ENCODE measurements at regions not wholly inside any gene's neighbourhood (a gene's known extent, or its start where the extent isn't known, plus 50 kb on each side); places are given as distances from the start of the nearest gene placed in this dataset.

DNA sequence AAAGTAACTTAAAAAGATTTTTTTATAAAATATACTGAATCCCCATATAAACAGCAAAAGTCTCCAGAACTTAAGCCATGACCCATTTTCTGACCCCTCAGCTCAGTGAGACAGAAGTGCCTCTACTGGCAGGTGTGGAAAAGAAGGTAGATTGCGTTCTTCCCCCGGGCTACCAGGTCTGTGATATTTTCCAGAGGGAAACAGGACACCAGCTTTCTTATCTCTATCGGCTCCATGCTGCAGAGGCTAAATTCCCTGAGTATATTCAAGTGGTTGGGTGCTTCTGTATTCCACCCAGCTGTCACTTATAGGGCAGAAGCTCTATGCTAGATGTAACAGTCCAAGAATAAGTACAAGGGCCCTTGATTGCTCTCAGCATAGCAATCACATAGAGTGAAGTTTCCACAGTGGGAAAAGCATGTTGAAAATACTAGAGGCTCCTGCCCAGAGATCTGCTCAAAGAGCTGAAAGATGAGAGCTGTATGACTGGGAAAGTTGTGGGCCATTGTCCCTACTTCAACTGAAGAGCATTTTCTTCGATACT, 687.3 kb downstream of the CDH11 start:
- Histone ChIP-seq H3K36me3 (ENCODE audit: control insufficient read depth, insufficient read depth, low read length) (no peaks in the 10 kb centered on the region), H3K27me3 (ENCODE audit: control insufficient read depth, insufficient read depth, low read length) (no peaks in the 10 kb centered on the region), H3K4me3 (ENCODE audit: low read depth, low read length) (no peak overlapping the region)
- TF ChIP-seq, protein P1, sequence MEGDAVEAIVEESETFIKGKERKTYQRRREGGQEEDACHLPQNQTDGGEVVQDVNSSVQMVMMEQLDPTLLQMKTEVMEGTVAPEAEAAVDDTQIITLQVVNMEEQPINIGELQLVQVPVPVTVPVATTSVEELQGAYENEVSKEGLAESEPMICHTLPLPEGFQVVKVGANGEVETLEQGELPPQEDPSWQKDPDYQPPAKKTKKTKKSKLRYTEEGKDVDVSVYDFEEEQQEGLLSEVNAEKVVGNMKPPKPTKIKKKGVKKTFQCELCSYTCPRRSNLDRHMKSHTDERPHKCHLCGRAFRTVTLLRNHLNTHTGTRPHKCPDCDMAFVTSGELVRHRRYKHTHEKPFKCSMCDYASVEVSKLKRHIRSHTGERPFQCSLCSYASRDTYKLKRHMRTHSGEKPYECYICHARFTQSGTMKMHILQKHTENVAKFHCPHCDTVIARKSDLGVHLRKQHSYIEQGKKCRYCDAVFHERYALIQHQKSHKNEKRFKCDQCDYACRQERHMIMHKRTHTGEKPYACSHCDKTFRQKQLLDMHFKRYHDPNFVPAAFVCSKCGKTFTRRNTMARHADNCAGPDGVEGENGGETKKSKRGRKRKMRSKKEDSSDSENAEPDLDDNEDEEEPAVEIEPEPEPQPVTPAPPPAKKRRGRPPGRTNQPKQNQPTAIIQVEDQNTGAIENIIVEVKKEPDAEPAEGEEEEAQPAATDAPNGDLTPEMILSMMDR (IDR thresholded peaks at IDR 0.05; ENCODE audit: insufficient read depth, low read length, severe bottlenecking): no peak
- no peak for FAIRE-seq
- DNase-seq (ENCODE audit: low read depth): no peak

DNA sequence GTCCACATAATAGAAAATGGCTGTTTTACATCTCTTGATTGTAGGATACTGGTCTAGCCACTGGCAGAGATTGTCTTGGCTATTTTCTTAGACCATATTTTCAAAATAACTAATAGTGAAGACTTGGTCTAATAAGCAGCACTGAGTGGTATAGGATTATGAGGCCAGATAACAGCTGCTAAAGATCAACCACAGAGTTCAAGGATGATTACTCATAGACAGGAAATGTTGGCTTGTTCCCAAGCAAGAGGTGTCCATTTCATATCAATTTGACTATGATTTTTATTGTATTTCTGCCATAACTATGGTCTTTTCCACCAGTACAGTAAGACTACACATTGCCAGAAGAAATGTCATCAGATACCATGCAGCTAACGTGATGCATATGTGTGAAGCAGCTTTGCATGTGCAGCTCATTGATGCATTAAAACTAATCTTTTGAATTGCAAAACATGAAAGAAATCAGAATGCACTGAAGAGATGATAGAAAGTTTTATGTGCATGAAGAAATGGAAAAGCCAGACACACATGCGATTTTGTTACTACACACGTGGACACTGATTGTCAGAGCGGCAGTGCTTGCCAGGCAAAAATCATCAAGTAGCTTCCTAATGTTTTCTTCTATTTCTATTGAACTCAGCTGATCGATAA, 693.3 kb downstream of the CDH11 start:
- TF ChIP-seq, protein P1 (IDR thresholded peaks at IDR 0.05; ENCODE audit: insufficient read depth, low read length, severe bottlenecking): no peak
- no peaks in the 10 kb centered on the region for H3K36me3 ChIP-seq (ENCODE audit: control insufficient read depth, insufficient read depth, low read length)
- peak; percentile 82 for DNase-seq (ENCODE audit: low read depth)
- no peaks in the 10 kb centered on the region for H3K27me3 ChIP-seq (ENCODE audit: control insufficient read depth, insufficient read depth, low read length)
- H3K4me3 ChIP-seq (ENCODE audit: low read depth, low read length): no peak overlapping the region
- FAIRE-seq: no peak

DNA sequence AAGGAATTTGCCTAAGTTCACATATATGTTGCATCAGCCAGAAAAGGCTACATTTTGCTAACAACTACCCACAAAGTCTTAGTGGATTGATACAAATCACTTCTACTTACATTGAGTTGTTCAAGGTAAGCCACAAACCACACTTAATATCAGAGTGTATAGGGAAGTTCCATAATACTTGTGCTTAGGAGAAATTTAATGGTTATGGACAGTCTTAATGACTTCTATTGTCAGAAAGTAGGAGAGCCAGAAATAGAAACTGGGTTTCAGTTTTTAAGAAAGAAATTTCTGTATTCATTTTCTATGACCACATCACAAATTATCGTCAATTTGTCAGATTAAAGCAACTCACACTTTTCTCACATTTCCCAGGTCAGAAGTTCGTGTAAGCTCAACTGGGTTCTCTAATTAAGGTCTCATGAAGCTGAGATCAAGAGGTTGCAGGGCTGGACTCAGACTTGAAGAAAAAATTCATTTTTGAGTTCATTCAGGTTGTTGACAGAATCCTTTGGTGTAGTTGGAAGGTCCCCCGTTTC, 695.7 kb downstream of the CDH11 start:
- Histone ChIP-seq H3K4me3 (ENCODE audit: low read depth, low read length) (no peak overlapping the region), H3K36me3 (ENCODE audit: control insufficient read depth, insufficient read depth, low read length) (no peaks in the 10 kb centered on the region), H3K27me3 (ENCODE audit: control insufficient read depth, insufficient read depth, low read length) (no peaks in the 10 kb centered on the region)
- FAIRE-seq: no peak
- no peak for DNase-seq (ENCODE audit: low read depth)
- TF ChIP-seq, protein P1 (IDR thresholded peaks at IDR 0.05; ENCODE audit: insufficient read depth, low read length, severe bottlenecking): no peak

DNA sequence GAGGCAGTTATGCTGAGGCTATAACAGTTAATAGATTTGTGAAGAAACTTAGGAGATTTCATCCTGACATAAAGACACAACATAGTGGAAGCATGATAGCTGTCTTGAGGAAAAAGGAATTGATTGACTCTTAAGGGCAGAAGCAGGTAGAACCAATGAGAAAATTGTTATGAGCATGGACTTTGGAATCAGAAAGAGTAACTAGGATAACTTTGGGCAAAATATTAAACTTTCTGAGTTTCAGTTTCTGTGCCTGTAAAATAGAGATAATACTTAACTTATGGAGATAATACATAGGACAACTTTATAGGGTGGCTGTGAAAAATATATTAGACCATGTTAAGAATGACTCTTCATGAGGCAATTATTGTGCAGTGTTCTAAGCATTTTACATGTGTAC, 696.5 kb downstream of the CDH11 start:
- DNase-seq (ENCODE audit: low read depth) (no peak), FAIRE-seq (no peak)
- H3K36me3 ChIP-seq (ENCODE audit: control insufficient read depth, insufficient read depth, low read length): no peaks in the 10 kb centered on the region
- H3K27me3 ChIP-seq (ENCODE audit: control insufficient read depth, insufficient read depth, low read length): no peaks in the 10 kb centered on the region
- TF ChIP-seq, protein P1 (IDR thresholded peaks at IDR 0.05; ENCODE audit: insufficient read depth, low read length, severe bottlenecking): no peak
- H3K4me3 ChIP-seq (ENCODE audit: low read depth, low read length): no peak overlapping the region

DNA sequence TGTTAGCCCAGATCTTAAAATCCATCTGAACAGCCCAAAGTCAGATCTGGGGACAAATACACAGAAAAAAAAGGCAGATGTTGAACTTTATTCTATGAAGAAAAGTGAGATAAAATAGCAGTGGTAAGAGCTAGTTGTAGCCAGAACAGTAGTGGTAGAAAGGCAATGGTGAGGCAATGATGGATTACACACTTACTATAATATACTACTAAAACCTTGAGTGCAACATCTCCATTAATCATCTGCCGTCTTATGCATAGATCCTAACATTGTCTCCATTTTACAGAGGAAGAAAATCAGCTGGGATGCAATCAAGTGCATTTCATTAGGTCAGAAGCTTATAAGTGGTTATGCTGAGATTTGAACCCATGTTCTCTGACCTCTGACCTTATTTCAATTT, 699.6 kb downstream of the CDH11 start:
- FAIRE-seq: no peak
- DNase-seq (ENCODE audit: low read depth): no peak
- H3K27me3 ChIP-seq (ENCODE audit: control insufficient read depth, insufficient read depth, low read length): no peaks in the 10 kb centered on the region
- H3K4me3 ChIP-seq (ENCODE audit: low read depth, low read length): no peak overlapping the region
- TF ChIP-seq, protein P1 (IDR thresholded peaks at IDR 0.05; ENCODE audit: insufficient read depth, low read length, severe bottlenecking): no peak
- H3K36me3 ChIP-seq (ENCODE audit: control insufficient read depth, insufficient read depth, low read length): no peaks in the 10 kb centered on the region

Measured in bronchial epithelial cell (primary cell).